Neural progenitor cell (in vitro differentiated cells): ENCODE measurements at regions not wholly inside any gene's neighbourhood (a gene's known extent, or its start where the extent isn't known, plus 50 kb on each side); places are given as distances from the start of the nearest gene placed in this dataset.

ENCODE experiments used
- DNase-seq: peaks from one replicate; pipeline ENCODE4 v3.0.0-alpha.2; 2016; ENCODE audit warnings: low spot score
- H2AFZ ChIP-seq: fragments of 200-600 bp; sonication (generic); replicated peaks from 2 replicates; pipeline ENCODE4 v1.6.1; 2016; ENCODE audit warnings: antibody characterized with exemption
- H3F3A ChIP-seq: fragments of 200-600 bp; sonication (generic); 2 replicates; pipeline ENCODE4 v1.6.1; 2016; ENCODE audit warnings: antibody characterized with exemption, low read depth
- H3K27ac ChIP-seq: fragments of 200-600 bp; sonication (generic); 2 replicates; pipeline ENCODE4 v1.5.1; 2016; ENCODE audit warnings: mild to moderate bottlenecking
- H3K27me3 ChIP-seq: fragments of 200-600 bp; sonication (generic); 2 replicates; pipeline ENCODE4 v1.6.1; 2016; ENCODE audit warnings: mild to moderate bottlenecking, moderate library complexity
- H3K36me3 ChIP-seq: fragments of 200-600 bp; sonication (generic); 2 replicates; pipeline ENCODE4 v1.5.1; 2016
- H3K4me1 ChIP-seq: fragments of 200-600 bp; sonication (generic); 2 replicates; pipeline ENCODE4 v1.6.1; 2016; ENCODE audit warnings: mixed run types
- H3K4me2 ChIP-seq: fragments of 200-600 bp; sonication (generic); 2 replicates; pipeline ENCODE4 v1.6.1; 2016
- H3K4me3 ChIP-seq: fragments of 200-600 bp; sonication (generic); 2 replicates; pipeline ENCODE4 v1.5.1; 2016
- H3K79me2 ChIP-seq: fragments of 200-600 bp; sonication (generic); 2 replicates; pipeline ENCODE4 v1.6.1; 2016; ENCODE audit warnings: low read depth
- H3K9ac ChIP-seq: fragments of 200-600 bp; sonication (generic); 2 replicates; pipeline ENCODE4 v1.6.1; 2016
- H3K9me3 ChIP-seq: fragments of 200-600 bp; sonication (generic); 2 replicates; pipeline ENCODE4 v1.5.1; 2016; ENCODE audit warnings: low read depth
- H4K20me1 ChIP-seq: fragments of 200-600 bp; sonication (generic); 2 replicates; pipeline ENCODE4 v1.6.1; 2016; ENCODE audit warnings: low read depth
- H3K27ac Mint-ChIP-seq: 3 replicates; pipeline ENCODE4 v1.8.0; 2021; ENCODE audit warnings: mixed read lengths
- H3K27me3 Mint-ChIP-seq: 2 replicates; pipeline ENCODE4 v1.8.0; 2022; ENCODE audit warnings: low read depth, mild to moderate bottlenecking, inconsistent platforms, moderate library complexity, mixed read lengths; ENCODE audit not compliant: insufficient read depth
- H3K36me3 Mint-ChIP-seq: 3 replicates; pipeline ENCODE4 v1.8.0; 2021; ENCODE audit warnings: mixed read lengths
- H3K4me1 Mint-ChIP-seq: 3 replicates; pipeline ENCODE4 v1.8.0; 2021; ENCODE audit warnings: mixed read lengths
- H3K4me3 Mint-ChIP-seq: 3 replicates; pipeline ENCODE4 v1.8.0; 2021; ENCODE audit warnings: mild to moderate bottlenecking, moderate library complexity, mixed read lengths
- H3K9me3 Mint-ChIP-seq: 3 replicates; pipeline ENCODE4 v1.8.0; 2020; ENCODE audit warnings: mixed read lengths
- CTCF ChIP-seq: fragments of 200-600 bp; sonication (generic); IDR thresholded peaks from 2 replicates; pipeline ENCODE4 v1.5.1; 2017; ENCODE audit warnings: antibody characterized with exemption, mild to moderate bottlenecking
- EZH2 ChIP-seq: fragments of 200-600 bp; sonication (generic); IDR thresholded peaks from 2 replicates; pipeline ENCODE4 v1.6.1; 2017; ENCODE audit warnings: antibody characterized with exemption, mild to moderate bottlenecking, moderate library complexity
- EZH2phosphoT487 ChIP-seq: fragments of 200-600 bp; sonication (generic); IDR thresholded peaks from 2 replicates; pipeline ENCODE4 v1.6.1; 2017; ENCODE audit warnings: antibody characterized with exemption

DNA sequence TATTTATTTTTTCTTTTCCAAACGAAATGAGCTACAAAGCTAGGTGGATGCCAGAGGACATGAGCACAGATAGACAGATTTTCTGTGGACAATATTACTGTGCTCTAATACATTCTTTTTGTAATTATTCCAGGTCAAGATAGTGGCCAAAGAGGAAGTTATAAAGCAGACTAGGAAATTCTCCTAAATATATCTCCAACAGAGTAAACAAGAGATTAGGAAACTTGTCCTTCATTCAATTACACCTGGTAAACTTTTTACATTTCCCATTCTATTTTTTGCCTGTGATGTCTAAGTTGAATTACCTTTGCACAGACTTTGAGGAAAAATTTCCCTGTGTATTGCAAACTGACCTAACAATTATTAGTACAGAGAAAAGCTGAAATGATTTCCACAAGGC, 905.5 kb upstream of the PCDH20 start:
- Histone ChIP-seq H3K36me3 (no peaks in the 10 kb centered on the region), H3K79me2 (no peaks in the 10 kb centered on the region), H3K9ac (no peak overlapping the region), H3K4me1 (no peaks in the 10 kb centered on the region), H3K9me3 (no peaks in the 10 kb centered on the region), H4K20me1 (no peaks in the 10 kb centered on the region), H3K4me3 (no peak overlapping the region), H3K4me2 (no peak overlapping the region), H2AFZ (no peak overlapping the region), H3F3A (no peaks in the 10 kb centered on the region), H3K27ac (no peak overlapping the region), H3K27me3 (no peaks in the 10 kb centered on the region)
- Mint-ChIP-seq H3K27ac (no peak overlapping the region), H3K4me3 (no peak overlapping the region), H3K9me3 (no peaks in the 10 kb centered on the region), H3K4me1 (peaks cover 4% of the 10 kb centered on the region), H3K27me3 (no peaks in the 10 kb centered on the region), H3K36me3 (no peaks in the 10 kb centered on the region)
- TF ChIP-seq CTCF (no peak), EZH2phosphoT487 (no peak), EZH2 (no peak)
- DNase-seq, result no peak

- DNase-seq, result peak; percentile 45
- H3K27me3 Mint-ChIP-seq, result no peaks in the 10 kb centered on the region
These were observed 904.8 kb upstream of the PCDH20 start for GRCh38 chr13:62320129-62321108.

GRCh38 chr13:62309904-62310303, 894.3 kb upstream of the PCDH20 start:
- Histone ChIP-seq H3K79me2 (no peaks in the 10 kb centered on the region), H3F3A (no peaks in the 10 kb centered on the region), H3K9ac (no peak overlapping the region), H4K20me1 (no peaks in the 10 kb centered on the region), H2AFZ (no peak overlapping the region), H3K36me3 (no peaks in the 10 kb centered on the region), H3K4me1 (peaks cover 15% of the 10 kb centered on the region), H3K27me3 (no peaks in the 10 kb centered on the region), H3K9me3 (no peaks in the 10 kb centered on the region), H3K4me3 (no peak overlapping the region), H3K4me2 (no peak overlapping the region), H3K27ac (no peak overlapping the region)
- no peaks in the 10 kb centered on the region for H3K4me1 Mint-ChIP-seq
- no peaks in the 10 kb centered on the region for H3K27me3 Mint-ChIP-seq
- no peak for TF ChIP-seq CTCF
- no peak for TF ChIP-seq EZH2phosphoT487
- no peak for TF ChIP-seq EZH2
- H3K36me3 Mint-ChIP-seq, result no peaks in the 10 kb centered on the region
- DNase-seq, result peak; percentile 4
- H3K9me3 Mint-ChIP-seq, result peaks cover 4% of the 10 kb centered on the region
- no peak overlapping the region for H3K27ac Mint-ChIP-seq
- no peak overlapping the region for H3K4me3 Mint-ChIP-seq

More at GRCh38 chr13:62320129-62321108, 904.8 kb upstream of the PCDH20 start:
- H3K36me3 Mint-ChIP-seq, result no peaks in the 10 kb centered on the region
- Histone ChIP-seq H2AFZ (no peak overlapping the region), H3K4me1 (no peaks in the 10 kb centered on the region), H3K9me3 (no peaks in the 10 kb centered on the region), H4K20me1 (no peaks in the 10 kb centered on the region), H3K9ac (no peak overlapping the region), H3F3A (no peaks in the 10 kb centered on the region), H3K27me3 (no peaks in the 10 kb centered on the region), H3K36me3 (no peaks in the 10 kb centered on the region), H3K27ac (no peak overlapping the region), H3K4me3 (no peak overlapping the region), H3K4me2 (no peak overlapping the region), H3K79me2 (no peaks in the 10 kb centered on the region)
- H3K4me3 Mint-ChIP-seq, result no peak overlapping the region
- H3K27ac Mint-ChIP-seq, result no peak overlapping the region
- H3K9me3 Mint-ChIP-seq, result no peaks in the 10 kb centered on the region
- H3K4me1 Mint-ChIP-seq, result peaks cover 4% of the 10 kb centered on the region
- TF ChIP-seq CTCF (peak; percentile 77), EZH2phosphoT487 (no peak)
